Brain microvascular endothelial cell (primary cell): ENCODE measurements at regions not wholly inside any gene's neighbourhood (a gene's known extent, or its start where the extent isn't known, plus 50 kb on each side); places are given as distances from the start of the nearest gene placed in this dataset.

ENCODE experiments used
- DNase-seq: peaks from one replicate; pipeline ENCODE4 v3.0.0-alpha.2; 2020
- H3K27ac ChIP-seq: fragments of 250-450 bp; sonication (Bioruptor Pico); 2 replicates; pipeline ENCODE4 v1.5.1; 2020; ENCODE audit warnings: mild to moderate bottlenecking, moderate library complexity
- H3K27me3 ChIP-seq: fragments of 250-450 bp; sonication (Bioruptor Pico); replicated peaks from 2 replicates; pipeline ENCODE4 v1.5.1; 2020; ENCODE audit warnings: mild to moderate bottlenecking
- H3K36me3 ChIP-seq: fragments of 250-450 bp; sonication (Bioruptor Pico); replicated peaks from 2 replicates; pipeline ENCODE4 v1.5.1; 2020; ENCODE audit warnings: mild to moderate bottlenecking
- H3K4me3 ChIP-seq: 2 replicates; pipeline ENCODE4 v1.5.1; 2011; ENCODE audit warnings: low read depth, mild to moderate bottlenecking, control low read depth, low read length, moderate library complexity
- in situ Hi-C: cut with HindIII; loops from 2 replicates; pipeline ENCODE4 v1.10.0; 2017; ENCODE audit warnings: low sequenced_read_pairs, low pct_ligation_motif_present
- TF ChIP-seq, protein P1 (sequence below): IDR thresholded peaks from 2 replicates; pipeline ENCODE4 v1.5.1; 2011; ENCODE audit warnings: low read depth, mild to moderate bottlenecking, moderate library complexity, low read length, control low read depth, inconsistent platforms; ENCODE audit errors: missing control alignments

DNA sequence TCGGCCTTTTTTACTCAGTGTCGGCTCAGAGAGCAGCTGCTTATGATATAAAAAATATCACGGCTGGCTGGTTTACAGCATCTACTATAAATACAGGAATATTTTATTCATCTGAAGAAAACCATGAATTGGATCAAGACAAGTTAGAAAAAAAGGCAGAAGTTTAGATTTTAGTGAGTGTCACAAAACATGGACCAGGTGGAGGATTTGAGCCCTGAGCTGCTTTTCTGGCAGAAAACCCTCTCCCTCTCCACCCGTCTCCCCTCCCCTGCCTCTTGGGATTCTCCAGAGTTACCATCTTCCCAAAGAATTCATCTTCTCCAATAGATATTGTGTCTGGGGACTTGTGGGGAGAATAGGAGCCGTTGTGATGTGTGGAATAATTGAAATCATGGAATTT lies 142.8 kb upstream of the RAI2 start:
- H3K4me3 ChIP-seq = no peak overlapping the region

DNA sequence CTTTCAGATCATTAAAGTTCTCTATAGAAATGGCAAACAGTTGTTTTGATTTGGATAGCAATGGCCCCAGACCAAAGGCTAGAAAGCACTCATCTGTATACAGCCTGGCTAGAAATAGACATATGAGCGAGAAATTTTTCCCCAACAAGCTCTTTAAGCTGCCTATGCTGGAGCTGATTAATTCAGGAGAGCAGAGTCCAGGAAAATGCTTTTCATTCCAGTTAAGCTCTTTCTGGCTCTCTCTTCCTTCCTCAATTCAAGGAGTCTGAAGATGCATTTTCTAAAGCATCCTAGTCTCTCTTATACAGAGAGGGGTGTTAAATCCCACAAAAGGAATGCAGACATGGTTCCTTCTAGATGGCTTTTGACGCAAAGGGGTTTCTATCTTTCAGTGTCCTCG lies 141.7 kb upstream of the RAI2 start:
- in situ Hi-C loops = no loop called here
- H3K36me3 ChIP-seq = no peaks in the 10 kb centered on the region

More for the DNA sequence above, 142.8 kb upstream of the RAI2 start:
- TF ChIP-seq, protein P1, sequence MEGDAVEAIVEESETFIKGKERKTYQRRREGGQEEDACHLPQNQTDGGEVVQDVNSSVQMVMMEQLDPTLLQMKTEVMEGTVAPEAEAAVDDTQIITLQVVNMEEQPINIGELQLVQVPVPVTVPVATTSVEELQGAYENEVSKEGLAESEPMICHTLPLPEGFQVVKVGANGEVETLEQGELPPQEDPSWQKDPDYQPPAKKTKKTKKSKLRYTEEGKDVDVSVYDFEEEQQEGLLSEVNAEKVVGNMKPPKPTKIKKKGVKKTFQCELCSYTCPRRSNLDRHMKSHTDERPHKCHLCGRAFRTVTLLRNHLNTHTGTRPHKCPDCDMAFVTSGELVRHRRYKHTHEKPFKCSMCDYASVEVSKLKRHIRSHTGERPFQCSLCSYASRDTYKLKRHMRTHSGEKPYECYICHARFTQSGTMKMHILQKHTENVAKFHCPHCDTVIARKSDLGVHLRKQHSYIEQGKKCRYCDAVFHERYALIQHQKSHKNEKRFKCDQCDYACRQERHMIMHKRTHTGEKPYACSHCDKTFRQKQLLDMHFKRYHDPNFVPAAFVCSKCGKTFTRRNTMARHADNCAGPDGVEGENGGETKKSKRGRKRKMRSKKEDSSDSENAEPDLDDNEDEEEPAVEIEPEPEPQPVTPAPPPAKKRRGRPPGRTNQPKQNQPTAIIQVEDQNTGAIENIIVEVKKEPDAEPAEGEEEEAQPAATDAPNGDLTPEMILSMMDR = no peak
- no peak for DNase-seq
- no peaks in the 10 kb centered on the region for H3K36me3 ChIP-seq
- H3K27ac ChIP-seq = no peak overlapping the region
- no peaks in the 10 kb centered on the region for H3K27me3 ChIP-seq
- in situ Hi-C loops = no loop called here

DNA sequence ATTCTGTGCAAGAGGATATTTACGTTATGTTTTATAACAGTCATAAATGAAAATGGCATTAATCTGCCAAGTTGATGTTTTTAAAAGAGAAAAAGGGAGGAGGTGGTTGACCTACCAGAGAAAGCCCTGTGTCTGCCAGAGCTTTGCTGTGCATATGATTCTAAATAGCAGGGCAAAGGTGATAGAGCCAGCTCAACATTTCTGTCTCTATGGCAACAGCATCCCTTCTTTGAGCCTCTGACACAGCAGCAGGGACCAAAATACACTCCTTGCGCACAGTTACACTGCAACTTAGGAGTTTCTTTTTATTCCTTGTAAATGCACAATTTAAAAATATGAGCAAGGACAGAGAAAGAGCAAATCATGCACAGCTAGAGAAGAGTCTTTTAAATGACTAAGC lies 133.3 kb upstream of the RAI2 start:
- Histone ChIP-seq H3K36me3 (no peaks in the 10 kb centered on the region), H3K27ac (no peak overlapping the region), H3K27me3 (no peaks in the 10 kb centered on the region), H3K4me3 (no peak overlapping the region)
- DNase-seq = no peak
- TF ChIP-seq, protein P1 = no peak
- in situ Hi-C loops = no loop called here

More for the DNA sequence above, 141.7 kb upstream of the RAI2 start:
- no peaks in the 10 kb centered on the region for H3K27me3 ChIP-seq
- H3K27ac ChIP-seq = no peak overlapping the region
- TF ChIP-seq, protein P1 = no peak
- no peak overlapping the region for H3K4me3 ChIP-seq
- DNase-seq = no peak

DNA sequence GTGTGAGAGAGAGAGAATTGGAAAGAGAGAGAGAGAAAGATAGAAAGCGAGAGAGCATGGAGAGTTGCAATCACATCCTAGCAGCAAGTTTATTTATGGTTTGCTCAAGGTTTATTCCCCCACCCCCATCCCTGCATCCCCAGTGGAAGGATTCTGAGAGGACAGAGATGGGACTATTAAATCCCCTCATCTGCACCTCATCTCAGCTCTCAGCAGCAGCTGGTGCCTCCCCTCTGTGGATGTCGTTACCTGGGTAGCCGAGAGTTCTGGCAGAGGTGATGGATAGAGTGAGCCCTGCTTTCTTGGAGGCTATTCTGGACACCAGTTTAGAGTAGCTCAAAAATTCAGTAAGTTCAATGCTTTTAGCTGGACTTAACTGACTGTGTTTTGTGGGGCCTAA lies 132.0 kb upstream of the RAI2 start:
- DNase-seq = no peak
- Histone ChIP-seq H3K27ac (no peak overlapping the region), H3K27me3 (no peaks in the 10 kb centered on the region), H3K36me3 (no peaks in the 10 kb centered on the region), H3K4me3 (no peak overlapping the region)
- TF ChIP-seq, protein P1 = no peak
- in situ Hi-C loops = no loop called here

DNA sequence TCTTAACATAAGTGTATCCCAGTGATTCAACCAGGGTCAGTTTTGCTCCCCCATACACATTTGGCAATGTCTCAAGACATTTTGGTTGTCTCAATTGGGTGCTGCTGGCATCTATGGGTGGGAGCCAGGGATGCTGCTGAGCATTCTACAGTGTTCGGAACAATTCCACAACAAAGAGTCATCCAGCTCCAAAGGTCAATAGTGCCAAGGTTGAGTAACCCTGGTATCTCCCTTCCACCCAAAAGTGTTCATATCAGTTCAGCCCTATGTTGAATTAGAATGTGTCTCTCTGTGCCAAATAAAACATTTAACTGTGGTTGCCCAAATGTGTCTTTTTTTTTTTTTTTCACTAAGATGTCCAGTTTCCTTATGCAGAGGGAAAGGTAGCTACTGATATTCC lies 129.4 kb upstream of the RAI2 start:
- TF ChIP-seq, protein P1 = no peak

DNA sequence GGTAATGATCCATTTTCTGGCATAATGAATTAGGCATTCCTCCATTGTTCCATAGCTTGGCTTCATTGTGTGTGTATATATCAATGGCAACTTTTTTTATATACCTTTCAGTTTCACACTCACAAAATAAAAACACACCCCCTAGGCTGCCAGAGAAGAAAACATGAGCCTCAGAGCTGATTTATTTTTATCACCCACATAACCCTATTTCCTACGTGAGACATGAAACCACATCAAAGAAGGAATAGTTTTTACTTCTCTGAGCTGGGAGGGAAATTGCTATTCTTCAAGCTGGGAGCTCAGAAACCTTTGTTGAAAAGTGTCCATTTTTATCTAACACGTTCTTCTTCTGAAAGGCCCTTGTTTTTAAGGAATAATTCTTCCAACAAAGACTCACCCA lies 126.7 kb upstream of the RAI2 start:
- Histone ChIP-seq H3K27me3 (no peaks in the 10 kb centered on the region), H3K4me3 (no peak overlapping the region), H3K27ac (no peak overlapping the region), H3K36me3 (no peaks in the 10 kb centered on the region)
- in situ Hi-C loops = no loop called here
- no peak for DNase-seq
- TF ChIP-seq, protein P1 = no peak

More for the DNA sequence above, 129.4 kb upstream of the RAI2 start:
- no peaks in the 10 kb centered on the region for H3K36me3 ChIP-seq
- in situ Hi-C loops = no loop called here
- no peak overlapping the region for H3K4me3 ChIP-seq
- H3K27me3 ChIP-seq = no peaks in the 10 kb centered on the region
- H3K27ac ChIP-seq = no peak overlapping the region
- no peak for DNase-seq
